GM12801 (cell line): ENCODE measurements at regions not wholly inside any gene's neighbourhood (a gene's known extent, or its start where the extent isn't known, plus 50 kb on each side); places are given as distances from the start of the nearest gene placed in this dataset.

Experiments
- CTCF ChIP-seq: IDR thresholded peaks from one replicate; pipeline ENCODE4 v1.5.1; 2011; ENCODE audit warnings: control low read depth; ENCODE audit not compliant: insufficient read length; ENCODE audit errors: extremely low read depth

GRCh38 chr9:7622481-7622880 is 177.1 kb downstream of the DMAC1 start:
- TF ChIP-seq CTCF, result no peak

GRCh38 chr9:7615344-7615743 is 184.2 kb downstream of the DMAC1 start:
- TF ChIP-seq CTCF, result no peak

GRCh38 chr9:7613931-7614330 is 185.6 kb downstream of the DMAC1 start:
- no peak for TF ChIP-seq CTCF

DNA sequence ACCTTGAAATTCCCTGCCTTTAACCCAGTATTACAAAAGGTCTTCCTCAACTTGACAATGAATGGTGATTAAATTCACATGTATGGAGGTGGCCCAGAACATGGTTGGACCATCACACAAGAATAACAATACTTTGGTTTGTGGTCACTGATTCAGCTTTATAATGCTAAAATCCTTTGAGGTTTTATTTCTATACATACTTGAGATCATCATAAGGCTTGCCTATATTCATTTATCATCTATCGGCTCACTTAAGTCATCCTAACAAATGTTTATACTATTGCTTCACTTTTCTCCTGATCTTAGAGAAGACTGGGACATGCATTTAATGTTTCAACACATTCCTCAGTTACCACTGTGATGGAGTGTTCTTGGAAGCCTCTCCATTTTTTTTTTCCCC is 191.3 kb downstream of the DMAC1 start:
- no peak for TF ChIP-seq CTCF

DNA sequence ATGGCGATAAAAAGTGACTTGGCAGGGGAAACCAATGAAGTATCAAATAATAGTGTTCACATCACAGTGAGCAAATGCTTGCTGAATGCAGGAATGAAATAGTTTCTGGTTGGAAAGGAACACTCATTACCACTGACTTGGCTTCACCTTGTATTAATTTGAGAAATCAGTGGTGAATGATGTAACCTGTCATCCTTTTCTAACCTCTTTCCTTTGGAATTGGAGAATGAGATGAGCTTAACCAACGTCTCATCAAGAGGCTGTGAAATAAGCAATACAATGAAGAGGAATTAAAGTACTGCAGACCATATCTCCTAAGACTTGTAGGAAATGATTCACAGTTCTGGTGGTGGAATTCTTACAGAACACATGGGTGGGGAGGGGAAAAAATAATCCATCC is 192.2 kb downstream of the DMAC1 start:
- no peak for TF ChIP-seq CTCF

- TF ChIP-seq CTCF, result no peak
These were observed 193.0 kb downstream of the DMAC1 start for GRCh38 chr9:7606591-7606990.

DNA sequence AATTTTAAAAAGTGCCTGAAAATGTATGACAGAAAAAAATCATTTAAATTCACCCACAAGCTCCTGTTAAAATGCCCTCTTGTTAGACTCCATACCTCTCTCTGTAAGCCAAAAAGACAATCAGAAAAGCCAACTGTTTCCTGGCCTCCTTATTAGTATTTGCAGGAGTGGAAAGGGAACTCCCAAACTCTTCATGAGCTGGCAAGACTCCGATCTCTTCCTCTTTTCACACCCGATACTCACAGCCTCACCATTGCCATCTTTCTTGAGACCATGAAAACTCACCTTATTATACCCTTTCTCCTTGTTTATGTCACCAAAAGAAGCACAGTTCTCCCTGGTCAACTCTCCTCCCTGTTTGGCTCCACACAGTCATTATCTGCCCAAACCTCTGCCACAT is 197.8 kb downstream of the DMAC1 start:
- TF ChIP-seq CTCF, result no peak

DNA sequence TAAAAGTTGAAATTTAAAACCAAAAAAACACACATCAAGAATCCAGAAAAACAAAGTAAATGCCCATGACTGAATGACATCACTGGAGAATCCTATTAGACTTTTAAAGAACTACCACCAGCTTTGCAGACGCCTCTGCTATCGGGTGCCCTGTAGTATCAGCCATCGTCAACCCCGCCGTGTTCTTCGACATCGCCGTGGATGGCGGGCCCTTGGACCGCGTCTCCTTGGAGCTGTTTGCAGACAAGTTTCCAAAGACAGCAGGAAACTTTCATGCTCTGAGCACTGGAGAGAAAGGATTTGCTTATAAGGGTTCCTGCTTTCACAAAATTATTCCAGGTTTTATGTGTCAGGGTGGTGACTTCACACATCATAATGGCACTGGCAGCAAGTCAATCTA is 201.9 kb downstream of the DMAC1 start:
- TF ChIP-seq CTCF, result no peak
